ENCODE measurements at regions not wholly inside any gene's neighbourhood (a gene's known extent, or its start where the extent isn't known, plus 50 kb on each side); places are given as distances from the start of the nearest gene placed in this dataset.
"Not testable (repeated sequence)": the region's sequence is repeated elsewhere in the genome, so short reads cannot be mapped to it uniquely, and the experiment has no call there.

GRCh38 chr12:20004952-20005351, 363.4 kb upstream of the PDE3A start:
- Histone ChIP-seq H3K36me3 (ENCODE audit: control insufficient read depth, insufficient read depth, low read length) (no peaks in the 10 kb centered on the region), H3K4me3 (ENCODE audit: low read depth, low read length) (no peak overlapping the region), H3K27ac (ENCODE audit: insufficient read depth, low read length, poor library complexity, severe bottlenecking) (no peak overlapping the region), H3K27me3 (ENCODE audit: control insufficient read depth, insufficient read depth, low read length) (no peaks in the 10 kb centered on the region), H3K9me3 (ENCODE audit: control insufficient read depth in 2 of 2, low read length in 2 of 2) (no peaks in the 10 kb centered on the region), H3K4me1 (ENCODE audit: control insufficient read depth, insufficient read depth, low read length, poor library complexity, severe bottlenecking) (no peaks in the 10 kb centered on the region)
- Mint-ChIP-seq H3K27ac (no peak overlapping the region), H3K36me3 (no peaks in the 10 kb centered on the region), H3K4me3 (no peak overlapping the region), H3K4me1 (no peaks in the 10 kb centered on the region), H3K9me3 (peaks cover 0 to 9% (median 3%) of the 10 kb centered on the region in 7 donors), H3K27me3 (no peaks in the 10 kb centered on the region)
- DNase-seq (no peak), ATAC-seq (ENCODE audit: low read depth in 2 of 2) (no peak)

- H3K27me3 Mint-ChIP-seq, result no peaks in the 10 kb centered on the region
- DNase-seq (no peak), ATAC-seq (ENCODE audit: low read depth in 2 of 2) (no peak)
- H3K36me3 Mint-ChIP-seq, result no peaks in the 10 kb centered on the region
- H3K4me3 Mint-ChIP-seq, result no peak overlapping the region
- Histone ChIP-seq H3K36me3 (ENCODE audit: control insufficient read depth, insufficient read depth, low read length) (no peaks in the 10 kb centered on the region), H3K4me1 (ENCODE audit: control insufficient read depth, insufficient read depth, low read length, poor library complexity, severe bottlenecking) (no peaks in the 10 kb centered on the region), H3K27ac (ENCODE audit: insufficient read depth, low read length, poor library complexity, severe bottlenecking) (no peak overlapping the region), H3K27me3 (ENCODE audit: control insufficient read depth, insufficient read depth, low read length) (no peaks in the 10 kb centered on the region), H3K9me3 (ENCODE audit: control insufficient read depth in 2 of 2, low read length in 2 of 2) (no peaks in the 10 kb centered on the region), H3K4me3 (ENCODE audit: low read depth, low read length) (no peak overlapping the region)
- no peak overlapping the region for H3K27ac Mint-ChIP-seq
- no peaks in the 10 kb centered on the region for H3K4me1 Mint-ChIP-seq
- peaks cover 0 to 11% (median 6%) of the 10 kb centered on the region in 7 donors for H3K9me3 Mint-ChIP-seq
Observed at GRCh38 chr12:20006871-20007730, 361.2 kb upstream of the PDE3A start.

GRCh38 chr12:20009965-20010364, 358.4 kb upstream of the PDE3A start:
- H3K27ac ChIP-seq (ENCODE audit: insufficient read depth, low read length, poor library complexity, severe bottlenecking); DNase-seq; H3K4me1 ChIP-seq (ENCODE audit: control insufficient read depth, insufficient read depth, low read length, poor library complexity, severe bottlenecking); H3K4me3 ChIP-seq (ENCODE audit: low read depth, low read length); H3K36me3 ChIP-seq (ENCODE audit: control insufficient read depth, insufficient read depth, low read length); H3K27me3 Mint-ChIP-seq; H3K36me3 Mint-ChIP-seq; H3K27me3 ChIP-seq (ENCODE audit: control insufficient read depth, insufficient read depth, low read length); H3K4me1 Mint-ChIP-seq; ATAC-seq (ENCODE audit: low read depth in 2 of 2); H3K4me3 Mint-ChIP-seq; H3K27ac Mint-ChIP-seq; H3K9me3 ChIP-seq (ENCODE audit: control insufficient read depth in 2 of 2, low read length in 2 of 2): not testable (repeated sequence)
- peaks cover 0 to 12% (median 7%) of the 10 kb centered on the region in 7 donors for H3K9me3 Mint-ChIP-seq

- Mint-ChIP-seq H3K27me3 (no peaks in the 10 kb centered on the region), H3K9me3 (peaks cover 0 to 12% (median 4%) of the 10 kb centered on the region in 7 donors), H3K4me3 (no peak overlapping the region), H3K27ac (no peak overlapping the region), H3K36me3 (no peaks in the 10 kb centered on the region), H3K4me1 (no peaks in the 10 kb centered on the region)
- Histone ChIP-seq H3K36me3 (ENCODE audit: control insufficient read depth, insufficient read depth, low read length) (no peaks in the 10 kb centered on the region), H3K4me3 (ENCODE audit: low read depth, low read length) (no peak overlapping the region), H3K4me1 (ENCODE audit: control insufficient read depth, insufficient read depth, low read length, poor library complexity, severe bottlenecking) (no peaks in the 10 kb centered on the region), H3K27me3 (ENCODE audit: control insufficient read depth, insufficient read depth, low read length) (no peaks in the 10 kb centered on the region), H3K9me3 (ENCODE audit: control insufficient read depth in 2 of 2, low read length in 2 of 2) (no peaks in the 10 kb centered on the region), H3K27ac (ENCODE audit: insufficient read depth, low read length, poor library complexity, severe bottlenecking) (no peak overlapping the region)
- no peak for DNase-seq
- no peak for ATAC-seq (ENCODE audit: low read depth in 2 of 2)
Observed at GRCh38 chr12:20011200-20011599, 357.1 kb upstream of the PDE3A start.

GRCh38 chr12:20017802-20018201, 350.5 kb upstream of the PDE3A start:
- no peak for DNase-seq
- Mint-ChIP-seq H3K4me1 (no peaks in the 10 kb centered on the region), H3K4me3 (no peak overlapping the region), H3K27ac (no peak overlapping the region), H3K9me3 (peaks cover 0 to 8% (median 0%) of the 10 kb centered on the region in 7 donors), H3K36me3 (no peaks in the 10 kb centered on the region), H3K27me3 (no peaks in the 10 kb centered on the region)
- no peaks in the 10 kb centered on the region for H3K9me3 ChIP-seq (ENCODE audit: control insufficient read depth in 2 of 2, low read length in 2 of 2)
- no peak for ATAC-seq (ENCODE audit: low read depth in 2 of 2)
- no peak overlapping the region for H3K4me3 ChIP-seq (ENCODE audit: low read depth, low read length)
- no peaks in the 10 kb centered on the region for H3K36me3 ChIP-seq (ENCODE audit: control insufficient read depth, insufficient read depth, low read length)
- no peaks in the 10 kb centered on the region for H3K27me3 ChIP-seq (ENCODE audit: control insufficient read depth, insufficient read depth, low read length)
- H3K27ac ChIP-seq (ENCODE audit: insufficient read depth, low read length, poor library complexity, severe bottlenecking), result no peak overlapping the region
- no peaks in the 10 kb centered on the region for H3K4me1 ChIP-seq (ENCODE audit: control insufficient read depth, insufficient read depth, low read length, poor library complexity, severe bottlenecking)

- Mint-ChIP-seq H3K27ac (no peak overlapping the region), H3K4me3 (no peak overlapping the region), H3K4me1 (no peaks in the 10 kb centered on the region), H3K36me3 (no peaks in the 10 kb centered on the region), H3K27me3 (no peaks in the 10 kb centered on the region), H3K9me3 (peaks cover 0 to 6% (median 0%) of the 10 kb centered on the region in 7 donors)
- Histone ChIP-seq H3K27ac (ENCODE audit: insufficient read depth, low read length, poor library complexity, severe bottlenecking) (no peak overlapping the region), H3K9me3 (ENCODE audit: control insufficient read depth in 2 of 2, low read length in 2 of 2) (no peaks in the 10 kb centered on the region), H3K27me3 (ENCODE audit: control insufficient read depth, insufficient read depth, low read length) (no peaks in the 10 kb centered on the region), H3K4me3 (ENCODE audit: low read depth, low read length) (no peak overlapping the region), H3K4me1 (ENCODE audit: control insufficient read depth, insufficient read depth, low read length, poor library complexity, severe bottlenecking) (no peaks in the 10 kb centered on the region), H3K36me3 (ENCODE audit: control insufficient read depth, insufficient read depth, low read length) (no peaks in the 10 kb centered on the region)
- no peak for DNase-seq
- no peak for ATAC-seq (ENCODE audit: low read depth in 2 of 2)
Observed at GRCh38 chr12:20018406-20018805, 349.9 kb upstream of the PDE3A start.

- H3K4me3 Mint-ChIP-seq, result no peak overlapping the region
- no peaks in the 10 kb centered on the region for H3K4me1 Mint-ChIP-seq
Observed at GRCh38 chr12:20024194-20024593, 344.1 kb upstream of the PDE3A start.

GRCh38 chr12:20028033-20028432, 340.3 kb upstream of the PDE3A start:
- Histone ChIP-seq H3K4me1 (ENCODE audit: control insufficient read depth, insufficient read depth, low read length, poor library complexity, severe bottlenecking) (no peaks in the 10 kb centered on the region), H3K4me3 (ENCODE audit: low read depth, low read length) (no peak overlapping the region), H3K27me3 (ENCODE audit: control insufficient read depth, insufficient read depth, low read length) (no peaks in the 10 kb centered on the region), H3K27ac (ENCODE audit: insufficient read depth, low read length, poor library complexity, severe bottlenecking) (no peak overlapping the region), H3K9me3 (ENCODE audit: control insufficient read depth in 2 of 2, low read length in 2 of 2) (no peaks in the 10 kb centered on the region), H3K36me3 (ENCODE audit: control insufficient read depth, insufficient read depth, low read length) (no peaks in the 10 kb centered on the region)
- H3K4me1 Mint-ChIP-seq, result no peaks in the 10 kb centered on the region
- H3K27ac Mint-ChIP-seq, result no peak overlapping the region
- H3K9me3 Mint-ChIP-seq, result peaks cover 0 to 7% (median 2%) of the 10 kb centered on the region in 7 donors
- no peak for DNase-seq
- H3K4me3 Mint-ChIP-seq, result no peak overlapping the region
- ATAC-seq (ENCODE audit: low read depth in 2 of 2), result no peak
- H3K27me3 Mint-ChIP-seq, result no peaks in the 10 kb centered on the region
- H3K36me3 Mint-ChIP-seq, result no peaks in the 10 kb centered on the region

More at GRCh38 chr12:20024194-20024593, 344.1 kb upstream of the PDE3A start:
- ATAC-seq (ENCODE audit: low read depth in 2 of 2) (no peak), DNase-seq (no peak)
- Mint-ChIP-seq H3K36me3 (no peaks in the 10 kb centered on the region), H3K27ac (no peak overlapping the region), H3K9me3 (peaks cover 0 to 7% (median 3%) of the 10 kb centered on the region in 7 donors), H3K27me3 (no peaks in the 10 kb centered on the region)
- H3K9me3 ChIP-seq (ENCODE audit: control insufficient read depth in 2 of 2, low read length in 2 of 2), result no peaks in the 10 kb centered on the region
- H3K36me3 ChIP-seq (ENCODE audit: control insufficient read depth, insufficient read depth, low read length), result no peaks in the 10 kb centered on the region
- H3K27ac ChIP-seq (ENCODE audit: insufficient read depth, low read length, poor library complexity, severe bottlenecking), result no peak overlapping the region
- H3K27me3 ChIP-seq (ENCODE audit: control insufficient read depth, insufficient read depth, low read length), result no peaks in the 10 kb centered on the region
- no peaks in the 10 kb centered on the region for H3K4me1 ChIP-seq (ENCODE audit: control insufficient read depth, insufficient read depth, low read length, poor library complexity, severe bottlenecking)
- no peak overlapping the region for H3K4me3 ChIP-seq (ENCODE audit: low read depth, low read length)

All from CD4-positive, CD25-positive, alpha-beta regulatory T cell (primary cell).